A673 (cell line): ENCODE measurements at regions not wholly inside any gene's neighbourhood (a gene's known extent, or its start where the extent isn't known, plus 50 kb on each side); places are given as distances from the start of the nearest gene placed in this dataset.

ENCODE experiments used
- BruUV-seq: library from RNA; stranded (reverse); fragments of 400-500 nt; replicated peaks from 2 replicates; lab custom pipeline; 2021; lab: Mats Ljungman, UMichigan
- CTCF ChIA-PET: fragments of 300-600 bp; sonication (Branson Sonifier 250); formaldehyde crosslinking; loops from one replicate; lab custom pipeline; 2022; ENCODE audit warnings: antibody characterized with exemption; lab: Charles Lee
- POLR2A ChIA-PET: fragments of 300-600 bp; sonication (Branson Sonifier 250); formaldehyde crosslinking; loops from one replicate; lab custom pipeline; 2022; ENCODE audit warnings: antibody characterized with exemption; ENCODE audit not compliant: low non-redundant PET; lab: Charles Lee
- DNase-seq: peaks from one replicate; pipeline ENCODE4 v3.0.0-alpha.2; 2015; ENCODE audit warnings: low spot score
- H3K27ac ChIP-seq: fragments of 200-600 bp; sonication (generic); 2 replicates; pipeline ENCODE4 v1.5.1; 2016; ENCODE audit warnings: mixed run types, low read depth, mild to moderate bottlenecking, mixed read lengths, antibody characterized with exemption, low read length; ENCODE audit not compliant: poor library complexity, severe bottlenecking
- H3K27me3 ChIP-seq: fragments of 200-600 bp; sonication (generic); replicated peaks from 2 replicates; pipeline ENCODE4 v1.6.1; 2017; ENCODE audit warnings: mixed run types, low read depth, mild to moderate bottlenecking, mixed read lengths, antibody characterized with exemption, low read length; ENCODE audit not compliant: insufficient read depth, poor library complexity
- H3K36me3 ChIP-seq: fragments of 200-600 bp; sonication (generic); 2 replicates; pipeline ENCODE4 v1.6.1; 2016; ENCODE audit warnings: mixed run types, mild to moderate bottlenecking, mixed read lengths, antibody characterized with exemption, low read length; ENCODE audit not compliant: insufficient read depth, poor library complexity, severe bottlenecking
- H3K4me1 ChIP-seq: fragments of 200-600 bp; sonication (generic); 2 replicates; pipeline ENCODE4 v1.6.1; 2017; ENCODE audit warnings: mixed run types, mild to moderate bottlenecking, mixed read lengths, antibody characterized with exemption, low read length; ENCODE audit not compliant: insufficient read depth, poor library complexity, severe bottlenecking
- H3K4me3 ChIP-seq: fragments of 200-600 bp; sonication (generic); 2 replicates; pipeline ENCODE4 v1.5.1; 2016; ENCODE audit warnings: low read depth, mixed run types, mild to moderate bottlenecking, mixed read lengths, low read length; ENCODE audit not compliant: poor library complexity, severe bottlenecking
- H3K9me3 ChIP-seq: fragments of 200-600 bp; sonication (generic); 2 replicates; pipeline ENCODE4 v1.6.1; 2016; ENCODE audit warnings: mixed run types, low read depth, mild to moderate bottlenecking, mixed read lengths, antibody characterized with exemption, low read length; ENCODE audit not compliant: poor library complexity, severe bottlenecking
- EZH2 ChIP-seq: fragments of 200-600 bp; sonication (generic); IDR thresholded peaks from 2 replicates; pipeline ENCODE4 v1.6.1; 2017; ENCODE audit warnings: borderline replicate concordance, low read depth, mild to moderate bottlenecking, mixed read lengths, antibody characterized with exemption, low read length; ENCODE audit not compliant: poor library complexity, severe bottlenecking
- intact Hi-C: fragments of 100-400 bp; cut with micrococcal nuclease; formaldehyde crosslinking; loops from one replicate; pipeline ENCODE4 v1.10.0; 2022; ENCODE audit not compliant: unreplicated experiment
- TF ChIP-seq, protein P1 (sequence below): fragments of 300-800, 200-600 bp; sonication (generic); conservative IDR thresholded peaks from 2 replicates; pipeline ENCODE4 v1.5.1; 2017; ENCODE audit warnings: low read depth, mild to moderate bottlenecking, antibody characterized with exemption, low read length, moderate library complexity, mixed read lengths

DNA sequence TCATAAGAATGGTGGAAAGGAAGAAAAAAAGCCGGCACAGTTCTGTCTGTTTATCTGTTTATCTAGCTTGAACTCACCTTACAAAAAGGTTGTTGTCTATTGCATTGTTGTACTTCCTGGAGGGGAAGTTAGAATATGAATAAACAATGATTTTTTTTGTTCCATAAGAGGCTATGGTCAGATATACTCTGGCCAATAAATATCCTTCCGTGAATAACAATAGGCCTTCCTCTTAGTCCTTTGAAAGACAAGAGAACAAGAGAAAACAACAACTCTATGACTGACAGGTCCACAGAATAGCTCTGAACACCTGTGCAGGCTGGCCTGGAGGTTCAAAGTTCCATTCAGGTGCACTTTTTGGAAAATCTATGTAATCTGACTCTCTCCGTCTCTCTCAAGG is 192.8 kb upstream of the KRR1 start:
- TF ChIP-seq EZH2: no peak
- TF ChIP-seq, protein P1, sequence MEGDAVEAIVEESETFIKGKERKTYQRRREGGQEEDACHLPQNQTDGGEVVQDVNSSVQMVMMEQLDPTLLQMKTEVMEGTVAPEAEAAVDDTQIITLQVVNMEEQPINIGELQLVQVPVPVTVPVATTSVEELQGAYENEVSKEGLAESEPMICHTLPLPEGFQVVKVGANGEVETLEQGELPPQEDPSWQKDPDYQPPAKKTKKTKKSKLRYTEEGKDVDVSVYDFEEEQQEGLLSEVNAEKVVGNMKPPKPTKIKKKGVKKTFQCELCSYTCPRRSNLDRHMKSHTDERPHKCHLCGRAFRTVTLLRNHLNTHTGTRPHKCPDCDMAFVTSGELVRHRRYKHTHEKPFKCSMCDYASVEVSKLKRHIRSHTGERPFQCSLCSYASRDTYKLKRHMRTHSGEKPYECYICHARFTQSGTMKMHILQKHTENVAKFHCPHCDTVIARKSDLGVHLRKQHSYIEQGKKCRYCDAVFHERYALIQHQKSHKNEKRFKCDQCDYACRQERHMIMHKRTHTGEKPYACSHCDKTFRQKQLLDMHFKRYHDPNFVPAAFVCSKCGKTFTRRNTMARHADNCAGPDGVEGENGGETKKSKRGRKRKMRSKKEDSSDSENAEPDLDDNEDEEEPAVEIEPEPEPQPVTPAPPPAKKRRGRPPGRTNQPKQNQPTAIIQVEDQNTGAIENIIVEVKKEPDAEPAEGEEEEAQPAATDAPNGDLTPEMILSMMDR: no peak
- CTCF ChIA-PET: no interaction called here
- no peak for DNase-seq

GRCh38 chr12:75703131-75703530 is 191.7 kb upstream of the KRR1 start:
- Histone ChIP-seq H3K4me1 (peaks cover 39% of the 10 kb centered on the region), H3K36me3 (no peaks in the 10 kb centered on the region), H3K4me3 (no peak overlapping the region), H3K27ac (no peak overlapping the region), H3K9me3 (no peaks in the 10 kb centered on the region), H3K27me3 (no peaks in the 10 kb centered on the region)
- ChIA-PET POLR2A (no interaction called here), CTCF (no interaction called here)
- intact Hi-C loops: no loop called here
- TF ChIP-seq EZH2: no peak
- TF ChIP-seq, protein P1: no peak
- DNase-seq: no peak
- BruUV-seq: no TSS peak

More for the DNA sequence above, 192.8 kb upstream of the KRR1 start:
- POLR2A ChIA-PET: no interaction called here
- no peaks in the 10 kb centered on the region for H3K27me3 ChIP-seq
- H3K36me3 ChIP-seq: no peaks in the 10 kb centered on the region
- peaks cover 47% of the 10 kb centered on the region for H3K4me1 ChIP-seq
- intact Hi-C loops: no loop called here
- H3K27ac ChIP-seq: no peak overlapping the region
- H3K9me3 ChIP-seq: no peaks in the 10 kb centered on the region
- no TSS peak for BruUV-seq
- no peak overlapping the region for H3K4me3 ChIP-seq

GRCh38 chr12:75702477-75703093 is 191.2 kb upstream of the KRR1 start:
- BruUV-seq: no TSS peak
- Histone ChIP-seq H3K27ac (no peak overlapping the region), H3K4me3 (no peak overlapping the region), H3K4me1 (peaks cover 34% of the 10 kb centered on the region), H3K9me3 (no peaks in the 10 kb centered on the region), H3K27me3 (no peaks in the 10 kb centered on the region), H3K36me3 (no peaks in the 10 kb centered on the region)
- ChIA-PET POLR2A (no interaction called here), CTCF (interaction anchor here (0.6 kb wide), 1 partner anchor 44 kb away, joined by 5 read pairs; no protein-coding TSS in a partner anchor)
- DNase-seq: no peak
- intact Hi-C loops: no loop called here
- no peak for TF ChIP-seq EZH2
- TF ChIP-seq, protein P1: no peak
